Mesothelial cell of epicardium (in vitro differentiated cells): ENCODE measurements at regions not wholly inside any gene's neighbourhood (a gene's known extent, or its start where the extent isn't known, plus 50 kb on each side); places are given as distances from the start of the nearest gene placed in this dataset.
"Not testable (repeated sequence)": the region's sequence is repeated elsewhere in the genome, so short reads cannot be mapped to it uniquely, and the experiment has no call there.

Source experiments
- DNase-seq, 2 experiments: peaks; one replicate each; pipeline ENCODE4 v3.0.0; 2021; ENCODE audit warnings: low spot score in 2 of 2; ENCODE audit not compliant: unreplicated experiment in 2 of 2
- H3K27ac Mint-ChIP-seq: 2 replicates; pipeline ENCODE4 v1.8.0; 2021; ENCODE audit warnings: mixed read lengths
- H3K27me3 Mint-ChIP-seq: 2 replicates; pipeline ENCODE4 v1.8.0; 2021; ENCODE audit warnings: low read depth, mixed read lengths
- H3K36me3 Mint-ChIP-seq: 2 replicates; pipeline ENCODE4 v1.8.0; 2021; ENCODE audit warnings: mixed read lengths
- H3K4me1 Mint-ChIP-seq: 2 replicates; pipeline ENCODE4 v1.8.0; 2021; ENCODE audit warnings: mixed read lengths
- H3K4me3 Mint-ChIP-seq: 2 replicates; pipeline ENCODE4 v1.8.0; 2021; ENCODE audit warnings: mild to moderate bottlenecking, moderate library complexity, mixed read lengths
- H3K9me3 Mint-ChIP-seq: 2 replicates; pipeline ENCODE4 v1.8.0; 2021; ENCODE audit warnings: mixed read lengths
- TF ChIP-seq, protein P1 (sequence below): fragments of 200-600 bp; sonication (generic); IDR thresholded peaks from one replicate; pipeline ENCODE4 v1.5.0; 2021; ENCODE audit warnings: antibody characterized with exemption; ENCODE audit not compliant: unreplicated experiment

DNA sequence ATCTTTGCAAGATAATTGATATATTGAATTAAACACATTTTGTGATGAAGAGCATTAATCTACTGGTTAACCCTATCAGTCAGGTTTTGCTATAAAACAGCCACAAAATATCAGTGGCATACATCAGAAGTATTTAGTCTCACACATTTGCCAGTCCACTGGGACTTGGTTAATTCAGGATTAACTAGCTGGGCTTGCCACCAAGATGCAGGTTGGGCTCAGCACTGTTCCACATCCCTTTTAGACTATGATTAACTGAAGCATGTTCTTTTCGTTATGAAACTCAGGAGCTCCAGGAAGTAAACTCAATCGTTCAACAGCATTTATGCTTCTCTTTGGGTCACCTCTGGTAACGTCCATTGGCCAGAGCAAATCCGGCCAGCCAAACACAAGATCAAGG lies 538.1 kb upstream of the HS3ST1 start:
- TF ChIP-seq, protein P1, sequence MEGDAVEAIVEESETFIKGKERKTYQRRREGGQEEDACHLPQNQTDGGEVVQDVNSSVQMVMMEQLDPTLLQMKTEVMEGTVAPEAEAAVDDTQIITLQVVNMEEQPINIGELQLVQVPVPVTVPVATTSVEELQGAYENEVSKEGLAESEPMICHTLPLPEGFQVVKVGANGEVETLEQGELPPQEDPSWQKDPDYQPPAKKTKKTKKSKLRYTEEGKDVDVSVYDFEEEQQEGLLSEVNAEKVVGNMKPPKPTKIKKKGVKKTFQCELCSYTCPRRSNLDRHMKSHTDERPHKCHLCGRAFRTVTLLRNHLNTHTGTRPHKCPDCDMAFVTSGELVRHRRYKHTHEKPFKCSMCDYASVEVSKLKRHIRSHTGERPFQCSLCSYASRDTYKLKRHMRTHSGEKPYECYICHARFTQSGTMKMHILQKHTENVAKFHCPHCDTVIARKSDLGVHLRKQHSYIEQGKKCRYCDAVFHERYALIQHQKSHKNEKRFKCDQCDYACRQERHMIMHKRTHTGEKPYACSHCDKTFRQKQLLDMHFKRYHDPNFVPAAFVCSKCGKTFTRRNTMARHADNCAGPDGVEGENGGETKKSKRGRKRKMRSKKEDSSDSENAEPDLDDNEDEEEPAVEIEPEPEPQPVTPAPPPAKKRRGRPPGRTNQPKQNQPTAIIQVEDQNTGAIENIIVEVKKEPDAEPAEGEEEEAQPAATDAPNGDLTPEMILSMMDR = no peak
- no peak for DNase-seq
- Mint-ChIP-seq H3K9me3 (peaks cover 17% of the 10 kb centered on the region), H3K27ac (no peak overlapping the region), H3K4me1 (peaks cover 10% of the 10 kb centered on the region), H3K36me3 (no peaks in the 10 kb centered on the region), H3K27me3 (no peaks in the 10 kb centered on the region), H3K4me3 (no peak overlapping the region)

DNA sequence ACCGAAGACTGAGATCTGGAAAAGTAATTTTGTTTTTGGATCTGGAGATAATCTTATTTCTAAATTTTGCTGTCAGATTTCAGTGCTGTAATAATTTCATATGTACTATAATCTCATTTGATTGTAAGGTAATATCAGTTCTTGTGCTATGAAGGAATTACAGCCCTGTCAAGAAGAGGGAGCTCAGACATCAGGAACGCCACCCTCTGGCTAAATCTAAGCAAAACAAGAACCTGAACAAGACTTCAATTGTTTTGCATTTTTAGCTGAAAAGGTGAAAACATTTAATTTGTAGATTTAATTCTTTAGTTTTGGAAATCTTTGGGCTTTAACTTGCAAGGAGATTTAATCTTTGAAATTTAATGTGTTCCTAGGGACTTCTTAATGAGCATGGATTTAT lies 525.4 kb upstream of the HS3ST1 start:
- TF ChIP-seq, protein P1 = no peak

DNA sequence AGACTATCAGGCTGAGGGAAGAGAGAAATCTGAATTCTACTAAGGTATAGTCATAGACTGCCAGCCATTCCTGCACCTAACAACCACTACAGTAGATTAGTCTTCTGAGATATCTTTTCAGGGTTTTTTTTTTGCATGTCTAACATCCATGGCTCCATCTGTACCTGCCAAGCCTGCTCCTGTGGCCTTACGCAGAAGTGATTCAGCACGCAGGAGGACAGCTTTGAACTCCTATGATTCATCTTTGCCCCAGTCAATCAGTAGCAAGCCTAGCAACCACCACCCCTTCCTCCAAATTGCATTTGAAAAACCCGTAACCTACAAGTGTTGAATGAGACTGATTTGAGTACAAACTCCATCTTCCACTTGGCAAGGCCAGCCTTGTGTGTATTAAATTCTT lies 520.7 kb upstream of the HS3ST1 start:
- Mint-ChIP-seq H3K9me3 (no peaks in the 10 kb centered on the region), H3K4me1 (no peaks in the 10 kb centered on the region), H3K4me3 (no peak overlapping the region), H3K36me3 (no peaks in the 10 kb centered on the region), H3K27me3 (no peaks in the 10 kb centered on the region), H3K27ac (no peak overlapping the region)
- no peak for DNase-seq
- TF ChIP-seq, protein P1 = no peak

More for the DNA sequence above, 525.4 kb upstream of the HS3ST1 start:
- H3K4me3 Mint-ChIP-seq = no peak overlapping the region
- no peaks in the 10 kb centered on the region for H3K4me1 Mint-ChIP-seq
- DNase-seq = no peak
- no peak overlapping the region for H3K27ac Mint-ChIP-seq
- H3K36me3 Mint-ChIP-seq = no peaks in the 10 kb centered on the region
- H3K9me3 Mint-ChIP-seq = peaks cover 13% of the 10 kb centered on the region
- H3K27me3 Mint-ChIP-seq = no peaks in the 10 kb centered on the region

DNA sequence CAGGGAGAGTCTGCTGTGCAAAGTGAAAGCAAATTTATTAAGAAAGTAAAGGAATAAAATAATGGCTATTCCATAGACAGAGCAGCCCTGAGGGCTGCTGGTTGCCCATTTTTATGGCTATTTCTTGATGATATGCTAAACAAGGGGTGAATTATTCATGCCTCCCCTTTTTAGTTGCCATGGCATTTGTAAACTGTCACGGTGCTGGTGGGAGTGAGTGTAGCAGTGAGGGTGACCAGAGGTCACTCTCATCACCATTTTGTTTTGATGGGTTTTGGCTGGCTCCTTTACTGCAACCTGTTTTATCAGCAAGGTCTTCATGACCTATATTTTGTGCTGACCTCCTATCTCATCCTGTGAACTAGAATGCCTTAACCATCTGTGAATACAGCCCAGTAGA lies 518.9 kb upstream of the HS3ST1 start:
- not testable (repeated sequence) for H3K27ac Mint-ChIP-seq, H3K36me3 Mint-ChIP-seq, H3K27me3 Mint-ChIP-seq, DNase-seq, H3K4me3 Mint-ChIP-seq, H3K4me1 Mint-ChIP-seq, H3K9me3 Mint-ChIP-seq

DNA sequence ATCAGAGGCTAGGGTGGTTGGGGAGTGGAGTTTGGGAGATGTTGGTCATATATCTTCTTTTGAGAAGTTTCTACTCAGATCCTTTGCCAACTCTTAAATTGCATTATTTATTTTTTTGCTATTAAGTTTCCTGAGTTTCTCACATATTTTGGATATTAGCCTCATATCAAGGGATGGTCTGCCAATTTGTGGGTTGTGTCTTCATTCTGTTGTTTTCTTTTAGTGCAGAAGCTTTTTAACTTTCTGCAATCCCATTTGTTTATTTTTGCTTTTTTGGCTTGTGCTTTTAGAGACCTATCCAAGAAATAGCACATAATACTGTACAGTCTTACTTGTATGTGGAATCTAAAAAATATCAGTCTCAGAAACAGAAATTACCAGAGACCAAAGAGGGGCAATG lies 509.2 kb upstream of the HS3ST1 start:
- H3K4me3 Mint-ChIP-seq = no peak overlapping the region
- H3K36me3 Mint-ChIP-seq = no peaks in the 10 kb centered on the region
- TF ChIP-seq, protein P1 = no peak
- H3K27me3 Mint-ChIP-seq = no peaks in the 10 kb centered on the region
- no peaks in the 10 kb centered on the region for H3K4me1 Mint-ChIP-seq
- peaks cover 10% of the 10 kb centered on the region for H3K9me3 Mint-ChIP-seq
- DNase-seq = no peak
- no peak overlapping the region for H3K27ac Mint-ChIP-seq

DNA sequence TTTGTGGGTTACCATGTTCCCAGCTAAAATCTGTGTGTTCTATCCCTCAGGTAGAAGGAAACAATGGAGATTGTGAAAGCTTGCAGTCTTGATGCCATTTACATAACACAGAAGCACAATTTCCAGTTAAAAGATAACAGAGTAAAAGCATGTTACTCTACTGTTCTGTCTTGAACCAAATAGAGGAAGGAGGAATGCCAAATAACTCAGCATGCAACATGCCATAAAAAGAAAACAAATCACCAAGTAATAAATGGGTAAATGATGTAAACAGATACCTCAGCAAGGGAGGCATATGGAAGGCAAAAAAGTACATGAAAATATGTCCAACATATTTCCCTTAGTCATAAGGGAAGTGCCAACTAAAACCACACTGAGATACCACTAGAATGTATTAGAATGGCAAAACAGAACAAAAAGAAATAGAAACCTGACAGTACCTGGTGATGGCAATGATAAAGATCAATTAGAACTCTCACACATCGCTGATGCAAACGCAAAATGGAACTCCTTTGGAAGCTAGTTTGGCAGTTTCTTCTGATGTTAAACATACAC lies 502.6 kb upstream of the HS3ST1 start:
- TF ChIP-seq, protein P1 = no peak
- no peaks in the 10 kb centered on the region for H3K27me3 Mint-ChIP-seq

More for the DNA sequence above, 502.6 kb upstream of the HS3ST1 start:
- H3K4me3 Mint-ChIP-seq = no peak overlapping the region
- DNase-seq = no peak
- H3K36me3 Mint-ChIP-seq = no peaks in the 10 kb centered on the region
- no peaks in the 10 kb centered on the region for H3K4me1 Mint-ChIP-seq
- no peak overlapping the region for H3K27ac Mint-ChIP-seq
- H3K9me3 Mint-ChIP-seq = peaks cover 2% of the 10 kb centered on the region
